ENCODE measurements at regions not wholly inside any gene's neighbourhood (a gene's known extent, or its start where the extent isn't known, plus 50 kb on each side); places are given as distances from the start of the nearest gene placed in this dataset.
"Not testable (repeated sequence)": the region's sequence is repeated elsewhere in the genome, so short reads cannot be mapped to it uniquely, and the experiment has no call there.

- intact Hi-C loops (cut with micrococcal nuclease), result no loop called here
- Mint-ChIP-seq H3K27me3 (ENCODE audit: low read depth) (no peaks in the 10 kb centered on the region), H3K27ac (no peak overlapping the region), H3K9me3 (no peaks in the 10 kb centered on the region), H3K4me3 (no peak overlapping the region), H3K4me1 (ENCODE audit: low read depth) (no peaks in the 10 kb centered on the region), H3K36me3 (ENCODE audit: low read depth) (no peaks in the 10 kb centered on the region)
- CTCF ChIA-PET, result no interaction called here
- peak; percentile 7 for DNase-seq
Measured at GRCh38 chr13:90868321-90868920, 479.1 kb upstream of the MIR17HG start.

- Mint-ChIP-seq H3K4me3 (no peak overlapping the region), H3K36me3 (ENCODE audit: low read depth) (no peaks in the 10 kb centered on the region), H3K27ac (no peak overlapping the region), H3K27me3 (ENCODE audit: low read depth) (no peaks in the 10 kb centered on the region), H3K9me3 (no peaks in the 10 kb centered on the region), H3K4me1 (ENCODE audit: low read depth) (no peaks in the 10 kb centered on the region)
- DNase-seq, result no peak
- CTCF ChIA-PET, result interaction anchor here (0.7 kb wide), 1 partner anchor 148 kb away, joined by 3 read pairs; no protein-coding TSS in a partner anchor
- intact Hi-C loops (cut with micrococcal nuclease), result no loop called here
Measured at GRCh38 chr13:90869580-90869979, 477.9 kb upstream of the MIR17HG start.

- H3K4me1 Mint-ChIP-seq (ENCODE audit: low read depth), result no peaks in the 10 kb centered on the region
- CTCF ChIA-PET, result no interaction called here
- H3K27ac Mint-ChIP-seq, result no peak overlapping the region
- intact Hi-C loops (cut with micrococcal nuclease), result no loop called here
- H3K9me3 Mint-ChIP-seq, result no peaks in the 10 kb centered on the region
- DNase-seq, result no peak
- no peak overlapping the region for H3K4me3 Mint-ChIP-seq
- H3K27me3 Mint-ChIP-seq (ENCODE audit: low read depth), result no peaks in the 10 kb centered on the region
- no peaks in the 10 kb centered on the region for H3K36me3 Mint-ChIP-seq (ENCODE audit: low read depth)
Measured at GRCh38 chr13:90872491-90873025, 474.9 kb upstream of the MIR17HG start.

GRCh38 chr13:90880790-90881189 lies 466.7 kb upstream of the MIR17HG start:
- Mint-ChIP-seq H3K27ac (no peak overlapping the region), H3K9me3 (no peaks in the 10 kb centered on the region), H3K36me3 (ENCODE audit: low read depth) (no peaks in the 10 kb centered on the region), H3K27me3 (ENCODE audit: low read depth) (no peaks in the 10 kb centered on the region), H3K4me1 (ENCODE audit: low read depth) (no peaks in the 10 kb centered on the region), H3K4me3 (no peak overlapping the region)
- intact Hi-C loops (cut with micrococcal nuclease), result no loop called here
- CTCF ChIA-PET, result no interaction called here
- DNase-seq, result no peak

- Mint-ChIP-seq H3K9me3 (no peaks in the 10 kb centered on the region), H3K4me1 (ENCODE audit: low read depth) (no peaks in the 10 kb centered on the region), H3K4me3 (no peak overlapping the region), H3K27me3 (ENCODE audit: low read depth) (no peaks in the 10 kb centered on the region), H3K36me3 (ENCODE audit: low read depth) (no peaks in the 10 kb centered on the region), H3K27ac (no peak overlapping the region)
- DNase-seq, result no peak
- CTCF ChIA-PET, result interaction anchor here (0.8 kb wide), 1 partner anchor 16 kb away, joined by 4 read pairs; no protein-coding TSS in a partner anchor
- intact Hi-C loops (cut with micrococcal nuclease), result no loop called here
Measured at GRCh38 chr13:90882551-90882950, 464.9 kb upstream of the MIR17HG start.

- CTCF ChIA-PET, result no interaction called here
- Mint-ChIP-seq H3K36me3 (ENCODE audit: low read depth) (no peaks in the 10 kb centered on the region), H3K27me3 (ENCODE audit: low read depth) (no peaks in the 10 kb centered on the region), H3K4me3 (no peak overlapping the region), H3K9me3 (no peaks in the 10 kb centered on the region), H3K4me1 (ENCODE audit: low read depth) (no peaks in the 10 kb centered on the region), H3K27ac (no peak overlapping the region)
- intact Hi-C loops (cut with micrococcal nuclease), result no loop called here
- no peak for DNase-seq
Measured at GRCh38 chr13:90883592-90883991, 463.9 kb upstream of the MIR17HG start.

GRCh38 chr13:90884066-90884465 lies 463.4 kb upstream of the MIR17HG start:
- no peak overlapping the region for H3K4me3 Mint-ChIP-seq
- intact Hi-C loops (cut with micrococcal nuclease), result no loop called here

GRCh38 chr13:90889906-90890834 lies 457.3 kb upstream of the MIR17HG start:
- CTCF ChIA-PET, result no interaction called here
- Mint-ChIP-seq H3K36me3 (ENCODE audit: low read depth) (no peaks in the 10 kb centered on the region), H3K9me3 (no peaks in the 10 kb centered on the region), H3K4me1 (ENCODE audit: low read depth) (no peaks in the 10 kb centered on the region), H3K4me3 (no peak overlapping the region), H3K27ac (no peak overlapping the region), H3K27me3 (ENCODE audit: low read depth) (no peaks in the 10 kb centered on the region)
- DNase-seq, result no peak
- intact Hi-C loops (cut with micrococcal nuclease), result no loop called here

More at GRCh38 chr13:90884066-90884465, 463.4 kb upstream of the MIR17HG start:
- H3K36me3 Mint-ChIP-seq (ENCODE audit: low read depth), result no peaks in the 10 kb centered on the region
- H3K4me1 Mint-ChIP-seq (ENCODE audit: low read depth), result no peaks in the 10 kb centered on the region
- H3K27me3 Mint-ChIP-seq (ENCODE audit: low read depth), result no peaks in the 10 kb centered on the region
- CTCF ChIA-PET, result no interaction called here
- H3K27ac Mint-ChIP-seq, result no peak overlapping the region
- H3K9me3 Mint-ChIP-seq, result no peaks in the 10 kb centered on the region
- no peak for DNase-seq

GRCh38 chr13:90891329-90891728 lies 456.2 kb upstream of the MIR17HG start:
- Mint-ChIP-seq H3K36me3 (ENCODE audit: low read depth) (no peaks in the 10 kb centered on the region), H3K4me1 (ENCODE audit: low read depth) (no peaks in the 10 kb centered on the region), H3K4me3 (no peak overlapping the region), H3K9me3 (no peaks in the 10 kb centered on the region), H3K27ac (no peak overlapping the region), H3K27me3 (ENCODE audit: low read depth) (no peaks in the 10 kb centered on the region)
- intact Hi-C loops (cut with micrococcal nuclease), result no loop called here
- DNase-seq, result no peak
- CTCF ChIA-PET, result no interaction called here

GRCh38 chr13:90893199-90893598 lies 454.3 kb upstream of the MIR17HG start:
- H3K27me3 Mint-ChIP-seq (ENCODE audit: low read depth); intact Hi-C loops (cut with micrococcal nuclease); H3K9me3 Mint-ChIP-seq: not testable (repeated sequence)

GRCh38 chr13:90896002-90896401 lies 451.5 kb upstream of the MIR17HG start:
- intact Hi-C loops (cut with micrococcal nuclease), result no loop called here
- Mint-ChIP-seq H3K4me1 (ENCODE audit: low read depth) (no peaks in the 10 kb centered on the region), H3K9me3 (peaks cover 4% of the 10 kb centered on the region), H3K4me3 (no peak overlapping the region), H3K27me3 (ENCODE audit: low read depth) (no peaks in the 10 kb centered on the region), H3K27ac (peak overlapping the region; percentile 24), H3K36me3 (ENCODE audit: low read depth) (no peaks in the 10 kb centered on the region)
- CTCF ChIA-PET, result no interaction called here
- DNase-seq, result no peak

More at GRCh38 chr13:90893199-90893598, 454.3 kb upstream of the MIR17HG start:
- H3K4me3 Mint-ChIP-seq; CTCF ChIA-PET; H3K4me1 Mint-ChIP-seq (ENCODE audit: low read depth); H3K36me3 Mint-ChIP-seq (ENCODE audit: low read depth); DNase-seq; H3K27ac Mint-ChIP-seq: not testable (repeated sequence)

GRCh38 chr13:90898811-90899210 lies 448.7 kb upstream of the MIR17HG start:
- Mint-ChIP-seq H3K36me3 (ENCODE audit: low read depth) (no peaks in the 10 kb centered on the region), H3K9me3 (peaks cover 4% of the 10 kb centered on the region), H3K27ac (no peak overlapping the region), H3K4me1 (ENCODE audit: low read depth) (no peaks in the 10 kb centered on the region), H3K4me3 (no peak overlapping the region), H3K27me3 (ENCODE audit: low read depth) (no peaks in the 10 kb centered on the region)
- CTCF ChIA-PET, result no interaction called here
- intact Hi-C loops (cut with micrococcal nuclease), result no loop called here
- DNase-seq, result no peak

GRCh38 chr13:90899416-90899815 lies 448.1 kb upstream of the MIR17HG start:
- no peaks in the 10 kb centered on the region for H3K36me3 Mint-ChIP-seq (ENCODE audit: low read depth)
- intact Hi-C loops (cut with micrococcal nuclease), result no loop called here
- no peak for DNase-seq
- no peaks in the 10 kb centered on the region for H3K4me1 Mint-ChIP-seq (ENCODE audit: low read depth)
- H3K27me3 Mint-ChIP-seq (ENCODE audit: low read depth), result no peaks in the 10 kb centered on the region
- H3K27ac Mint-ChIP-seq, result no peak overlapping the region
- H3K9me3 Mint-ChIP-seq, result peaks cover 4% of the 10 kb centered on the region
- CTCF ChIA-PET, result interaction anchor here (0.6 kb wide), 1 partner anchor 25 kb away, joined by 3 read pairs; no protein-coding TSS in a partner anchor
- H3K4me3 Mint-ChIP-seq, result no peak overlapping the region

Data from activated naive CD4-positive, alpha-beta T cell treated with anti-CD3 and anti-CD28 coated beads for 36 hours (primary cell).